Brain microvascular endothelial cell (primary cell): ENCODE measurements at regions not wholly inside any gene's neighbourhood (a gene's known extent, or its start where the extent isn't known, plus 50 kb on each side); places are given as distances from the start of the nearest gene placed in this dataset.

Source experiments
- DNase-seq: peaks from one replicate; pipeline ENCODE4 v3.0.0-alpha.2; 2020
- H3K27ac ChIP-seq: fragments of 250-450 bp; sonication (Bioruptor Pico); 2 replicates; pipeline ENCODE4 v1.5.1; 2020; ENCODE audit warnings: mild to moderate bottlenecking, moderate library complexity
- H3K27me3 ChIP-seq: fragments of 250-450 bp; sonication (Bioruptor Pico); replicated peaks from 2 replicates; pipeline ENCODE4 v1.5.1; 2020; ENCODE audit warnings: mild to moderate bottlenecking
- H3K36me3 ChIP-seq: fragments of 250-450 bp; sonication (Bioruptor Pico); replicated peaks from 2 replicates; pipeline ENCODE4 v1.5.1; 2020; ENCODE audit warnings: mild to moderate bottlenecking
- H3K4me3 ChIP-seq: 2 replicates; pipeline ENCODE4 v1.5.1; 2011; ENCODE audit warnings: low read depth, mild to moderate bottlenecking, control low read depth, low read length, moderate library complexity
- CTCF ChIP-seq: IDR thresholded peaks from 2 replicates; pipeline ENCODE4 v1.5.1; 2011; ENCODE audit warnings: low read depth, mild to moderate bottlenecking, moderate library complexity, low read length, control low read depth, inconsistent platforms; ENCODE audit errors: missing control alignments
- in situ Hi-C: cut with HindIII; loops from 2 replicates; pipeline ENCODE4 v1.10.0; 2017; ENCODE audit warnings: low sequenced_read_pairs, low pct_ligation_motif_present

GRCh38 chr21:24290151-24290833, 1317.0 kb downstream of the MRPL39 start:
- Histone ChIP-seq H3K27ac (no peak overlapping the region), H3K27me3 (no peaks in the 10 kb centered on the region), H3K4me3 (no peak overlapping the region), H3K36me3 (no peaks in the 10 kb centered on the region)
- in situ Hi-C loops = no loop called here
- DNase-seq = no peak
- TF ChIP-seq CTCF = no peak

GRCh38 chr21:24289539-24289938, 1317.7 kb downstream of the MRPL39 start:
- Histone ChIP-seq H3K36me3 (no peaks in the 10 kb centered on the region), H3K27ac (no peak overlapping the region), H3K4me3 (no peak overlapping the region), H3K27me3 (no peaks in the 10 kb centered on the region)
- TF ChIP-seq CTCF = no peak
- in situ Hi-C loops = no loop called here
- DNase-seq = no peak

- in situ Hi-C loops = no loop called here
- no peak for TF ChIP-seq CTCF
- H3K36me3 ChIP-seq = no peaks in the 10 kb centered on the region
- DNase-seq = no peak
- H3K27me3 ChIP-seq = no peaks in the 10 kb centered on the region
- H3K27ac ChIP-seq = no peak overlapping the region
- H3K4me3 ChIP-seq = no peak overlapping the region
Observed at GRCh38 chr21:24280596-24280995, 1326.7 kb downstream of the MRPL39 start.

- in situ Hi-C loops = no loop called here
- H3K27ac ChIP-seq = no peak overlapping the region
- H3K4me3 ChIP-seq = no peak overlapping the region
- TF ChIP-seq CTCF = no peak
- H3K27me3 ChIP-seq = no peaks in the 10 kb centered on the region
- no peak for DNase-seq
- no peaks in the 10 kb centered on the region for H3K36me3 ChIP-seq
Observed at GRCh38 chr21:24278711-24279110, 1328.6 kb downstream of the MRPL39 start.

- TF ChIP-seq CTCF = no peak
- no peak overlapping the region for H3K27ac ChIP-seq
- in situ Hi-C loops = no loop called here
- no peak overlapping the region for H3K4me3 ChIP-seq
- DNase-seq = no peak
- no peaks in the 10 kb centered on the region for H3K27me3 ChIP-seq
- no peaks in the 10 kb centered on the region for H3K36me3 ChIP-seq
Observed at GRCh38 chr21:24276204-24276603, 1331.1 kb downstream of the MRPL39 start.

GRCh38 chr21:24275616-24276015, 1331.7 kb downstream of the MRPL39 start:
- H3K27ac ChIP-seq = no peak overlapping the region
- TF ChIP-seq CTCF = no peak
- in situ Hi-C loops = no loop called here

More at GRCh38 chr21:24275616-24276015, 1331.7 kb downstream of the MRPL39 start:
- no peak overlapping the region for H3K4me3 ChIP-seq
- no peaks in the 10 kb centered on the region for H3K27me3 ChIP-seq
- H3K36me3 ChIP-seq = no peaks in the 10 kb centered on the region
- no peak for DNase-seq
